Endothelial cell of umbilical vein (primary cell): ENCODE measurements at regions not wholly inside any gene's neighbourhood (a gene's known extent, or its start where the extent isn't known, plus 50 kb on each side); places are given as distances from the start of the nearest gene placed in this dataset.

Source experiments
- BruUV-seq: library from RNA; stranded (reverse); fragments of 400-500 nt; replicated peaks from 2 replicates; lab custom pipeline; 2021; lab: Mats Ljungman, UMichigan
- CTCF ChIA-PET: fragments of 300-600, 350-600 bp; sonication (Branson Sonifier 250); formaldehyde crosslinking; loops from one replicate; lab custom pipeline; 2021; ENCODE audit warnings: antibody characterized with exemption, inconsistent platforms; lab: Charles Lee
- POLR2A ChIA-PET: fragments of 300-600, 350-600 bp; sonication (Branson Sonifier 250); formaldehyde crosslinking; loops from one replicate; lab custom pipeline; 2021; ENCODE audit warnings: antibody characterized with exemption, inconsistent platforms; lab: Charles Lee
- DNase-seq: peaks from one replicate; pipeline ENCODE4 v3.0.0-alpha.2; 2011; ENCODE audit warnings: low read depth, low spot score
- FAIRE-seq: peaks from 2 replicates; lab custom pipeline; 2011; peaks lifted over from hg19 to GRCh38; lab: Jason Lieb, UNC
- H2AFZ ChIP-seq: 2 replicates; pipeline ENCODE4 v1.6.0; 2012; ENCODE audit warnings: low read depth, low read length, control low read depth, inconsistent platforms
- H3K27ac ChIP-seq: 2 replicates; pipeline ENCODE4 v1.5.1; 2011; ENCODE audit warnings: low read depth, mild to moderate bottlenecking, control low read depth, low read length, moderate library complexity; ENCODE audit not compliant: insufficient read depth
- H3K27me3 ChIP-seq, 2 experiments: 2 replicates each; pipeline versions ENCODE4 v1.6.0 to v1.6.1; 2011; ENCODE audit warnings: low read length in 2 of 2, mixed read lengths in 1 of 2; ENCODE audit not compliant: control insufficient read depth in 2 of 2, insufficient read depth in 2 of 2
- H3K36me3 ChIP-seq, 2 experiments: 2 replicates in 1 of 2; 3 replicates in 1 of 2; pipeline ENCODE4 v1.5.1; 2011; ENCODE audit warnings: low read length in 2 of 2, mild to moderate bottlenecking in 1 of 2, moderate library complexity in 1 of 2; ENCODE audit not compliant: control insufficient read depth in 2 of 2, insufficient read depth in 2 of 2; ENCODE audit errors: extremely low read depth in 1 of 2
- H3K4me1 ChIP-seq: 3 replicates; pipeline ENCODE4 v1.5.1; 2011; ENCODE audit warnings: mild to moderate bottlenecking, low read length; ENCODE audit not compliant: control insufficient read depth, insufficient read depth; ENCODE audit errors: extremely low read depth
- H3K4me2 ChIP-seq: 2 replicates; pipeline ENCODE4 v1.6.1; 2011; ENCODE audit warnings: low read length, control low read depth, mixed read lengths; ENCODE audit not compliant: insufficient read depth
- H3K4me3 ChIP-seq, 3 experiments: fragments of 200-600 bp in 1 of 3; sonication (generic), shearing (Covaris generic) in 1 of 3; replicated peaks in 1 of 3; 2 replicates each; pipeline ENCODE4 v1.5.1; 2011 to 2016; ENCODE audit warnings: control low read depth in 3 of 3, low read length in 3 of 3, mild to moderate bottlenecking in 2 of 3, inconsistent platforms in 1 of 3, low read depth in 1 of 3, moderate library complexity in 1 of 3; ENCODE audit not compliant: insufficient read depth in 1 of 3
- H3K79me2 ChIP-seq: 2 replicates; pipeline ENCODE4 v1.6.0; 2012; ENCODE audit warnings: low read length, inconsistent platforms; ENCODE audit not compliant: control insufficient read depth, insufficient read depth
- H3K9ac ChIP-seq: replicated peaks from 2 replicates; pipeline ENCODE3; 2011; ENCODE audit warnings: low read length, control low read depth; ENCODE audit not compliant: insufficient read depth; ENCODE audit errors: extremely low read depth
- H3K9me1 ChIP-seq: replicated peaks from 3 replicates; pipeline ENCODE4 v1.6.0; 2011; ENCODE audit warnings: mild to moderate bottlenecking, low read length; ENCODE audit not compliant: control insufficient read depth, insufficient read depth; ENCODE audit errors: extremely low read depth
- H3K9me3 ChIP-seq: replicated peaks from 2 replicates; pipeline ENCODE4 v1.5.1; 2012; ENCODE audit warnings: low read length, inconsistent platforms; ENCODE audit not compliant: control insufficient read depth, insufficient read depth
- H4K20me1 ChIP-seq: replicated peaks from 2 replicates; pipeline ENCODE3; 2011; ENCODE audit warnings: mild to moderate bottlenecking, low read length; ENCODE audit not compliant: control insufficient read depth, insufficient read depth; ENCODE audit errors: extremely low read depth
- EZH2 ChIP-seq: IDR thresholded peaks from 2 replicates; pipeline ENCODE4 v1.6.1; 2012; ENCODE audit warnings: borderline replicate concordance, low read depth, mild to moderate bottlenecking, moderate library complexity, low read length, inconsistent platforms; ENCODE audit not compliant: severe bottlenecking
- FOS ChIP-seq: IDR thresholded peaks from 2 replicates; pipeline ENCODE4 v1.6.1; 2011; ENCODE audit warnings: mild to moderate bottlenecking, low read length, moderate library complexity, borderline replicate concordance; ENCODE audit not compliant: insufficient read depth
- GATA2 ChIP-seq: IDR thresholded peaks from 2 replicates; pipeline ENCODE4 v1.7.0; 2011; ENCODE audit warnings: low read depth, mild to moderate bottlenecking, moderate library complexity, mixed read lengths, low read length; ENCODE audit not compliant: insufficient read length, insufficient read depth
- JUN ChIP-seq: IDR thresholded peaks from 2 replicates; pipeline ENCODE4 v1.6.1; 2011; ENCODE audit warnings: borderline replicate concordance, low read depth; ENCODE audit not compliant: insufficient read length, insufficient read depth
- MAX ChIP-seq: IDR thresholded peaks from 2 replicates; pipeline ENCODE4 v1.6.1; 2011; ENCODE audit not compliant: insufficient read depth, insufficient read length
- MYC ChIP-seq: IDR thresholded peaks from one replicate; pipeline ENCODE4 v1.6.1; 2011; ENCODE audit warnings: mild to moderate bottlenecking, low read depth, low read length
- POLR2A ChIP-seq: IDR thresholded peaks from 2 replicates; pipeline ENCODE4 v1.6.1; 2012; ENCODE audit warnings: low read depth, mild to moderate bottlenecking, control low read depth, low read length
- POLR2AphosphoS5 ChIP-seq: IDR thresholded peaks from 2 replicates; pipeline ENCODE4 v1.6.1; 2012; ENCODE audit warnings: low read depth, mild to moderate bottlenecking, control low read depth, low read length, moderate library complexity; ENCODE audit not compliant: insufficient read depth
- dilution Hi-C: fragments of 300-500 bp; cut with MboI; formaldehyde crosslinking; loops from one replicate; pipeline ENCODE4 v1.15.0; 2019; ENCODE audit warnings: low sequenced_read_pairs; ENCODE audit not compliant: extremely low pct_ligation_motif_present
- intact Hi-C: fragments of 100-400 bp; cut with micrococcal nuclease; formaldehyde crosslinking; loops from one replicate; pipeline ENCODE4 v1.10.0; 2022
- TF ChIP-seq, protein P1 (sequence below), 2 donors: IDR thresholded peaks; 1 replicate in 1 of 2; 2 replicates in 1 of 2; pipeline ENCODE4 v1.5.1; 2011; ENCODE audit warnings: low read length in 2 of 2, mild to moderate bottlenecking in 2 of 2, moderate library complexity in 2 of 2, control low read depth in 1 of 2, inconsistent platforms in 1 of 2, low read depth in 1 of 2; ENCODE audit not compliant: insufficient read depth in 1 of 2; ENCODE audit errors: extremely low read depth in 1 of 2

DNA sequence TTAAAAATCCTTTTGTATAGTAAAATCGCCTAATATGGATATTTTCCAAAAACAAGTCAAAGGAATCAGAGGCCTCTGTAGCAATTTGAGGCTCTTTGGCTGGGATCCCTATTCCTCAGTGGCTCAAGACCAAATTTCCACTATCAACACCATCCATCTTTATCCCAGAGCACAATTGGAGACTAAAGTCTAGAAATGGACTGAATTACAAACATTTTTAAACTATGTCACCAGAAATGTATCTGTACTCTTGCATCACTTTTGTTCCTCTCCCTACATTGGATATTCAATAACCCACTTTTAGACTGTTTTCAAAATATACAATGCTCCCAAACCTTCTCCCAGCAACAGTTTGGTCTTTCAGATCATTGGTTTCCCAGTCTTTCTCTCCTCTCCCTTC is 140.4 kb upstream of the KLHL29 start:
- ChIA-PET POLR2A (no interaction called here), CTCF (no interaction called here)
- Histone ChIP-seq H3K27me3 (no peaks in the 10 kb centered on the region), H3K36me3 (no peaks in the 10 kb centered on the region), H3K9me1 (no peaks in the 10 kb centered on the region), H4K20me1 (no peaks in the 10 kb centered on the region), H3K9ac (no peak overlapping the region), H3K4me3 (no peak overlapping the region), H3K27ac (no peak overlapping the region), H3K4me2 (no peak overlapping the region), H3K79me2 (no peaks in the 10 kb centered on the region), H3K9me3 (no peaks in the 10 kb centered on the region), H3K4me1 (no peaks in the 10 kb centered on the region), H2AFZ (no peak overlapping the region)
- FAIRE-seq (no peak), DNase-seq (no peak)
- no TSS peak for BruUV-seq
- no peak for TF ChIP-seq FOS
- TF ChIP-seq JUN = no peak
- TF ChIP-seq MAX = no peak
- TF ChIP-seq POLR2A = no peak
- no peak for TF ChIP-seq MYC
- TF ChIP-seq, protein P1, sequence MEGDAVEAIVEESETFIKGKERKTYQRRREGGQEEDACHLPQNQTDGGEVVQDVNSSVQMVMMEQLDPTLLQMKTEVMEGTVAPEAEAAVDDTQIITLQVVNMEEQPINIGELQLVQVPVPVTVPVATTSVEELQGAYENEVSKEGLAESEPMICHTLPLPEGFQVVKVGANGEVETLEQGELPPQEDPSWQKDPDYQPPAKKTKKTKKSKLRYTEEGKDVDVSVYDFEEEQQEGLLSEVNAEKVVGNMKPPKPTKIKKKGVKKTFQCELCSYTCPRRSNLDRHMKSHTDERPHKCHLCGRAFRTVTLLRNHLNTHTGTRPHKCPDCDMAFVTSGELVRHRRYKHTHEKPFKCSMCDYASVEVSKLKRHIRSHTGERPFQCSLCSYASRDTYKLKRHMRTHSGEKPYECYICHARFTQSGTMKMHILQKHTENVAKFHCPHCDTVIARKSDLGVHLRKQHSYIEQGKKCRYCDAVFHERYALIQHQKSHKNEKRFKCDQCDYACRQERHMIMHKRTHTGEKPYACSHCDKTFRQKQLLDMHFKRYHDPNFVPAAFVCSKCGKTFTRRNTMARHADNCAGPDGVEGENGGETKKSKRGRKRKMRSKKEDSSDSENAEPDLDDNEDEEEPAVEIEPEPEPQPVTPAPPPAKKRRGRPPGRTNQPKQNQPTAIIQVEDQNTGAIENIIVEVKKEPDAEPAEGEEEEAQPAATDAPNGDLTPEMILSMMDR (IDR thresholded peaks at IDR 0.05; ENCODE audit: extremely low read depth in 1 of 2, insufficient read depth in 1 of 2, low read depth in 1 of 2, low read length in 2 of 2) = no peak
- no peak for TF ChIP-seq EZH2
- no peak for TF ChIP-seq GATA2
- no peak for TF ChIP-seq POLR2AphosphoS5
- intact Hi-C loops (no loop called here), dilution Hi-C loops (no loop called here)
